ENCODE measurements at regions not wholly inside any gene's neighbourhood (a gene's known extent, or its start where the extent isn't known, plus 50 kb on each side); places are given as distances from the start of the nearest gene placed in this dataset.
"Not testable (repeated sequence)": the region's sequence is repeated elsewhere in the genome, so short reads cannot be mapped to it uniquely, and the experiment has no call there.

DNA sequence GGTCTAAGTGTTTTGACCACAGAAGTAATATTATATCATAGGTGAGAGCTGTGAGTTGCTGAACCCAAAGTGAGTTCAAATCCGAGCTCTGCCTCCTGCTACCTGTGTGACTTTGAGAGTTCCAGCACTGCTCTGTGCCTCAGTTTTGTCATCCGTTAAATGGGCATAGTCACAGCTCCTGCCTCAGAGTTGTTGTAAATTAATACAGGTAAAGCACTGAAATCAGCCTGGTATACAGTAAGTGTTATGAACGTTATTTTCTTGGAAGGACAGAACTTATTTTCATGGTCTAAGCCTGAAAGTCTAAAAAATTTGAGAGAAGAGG, 65.4 kb upstream of the ZNF195 start:
- DNase-seq (ENCODE audit: low spot score), result not testable (repeated sequence)

DNA sequence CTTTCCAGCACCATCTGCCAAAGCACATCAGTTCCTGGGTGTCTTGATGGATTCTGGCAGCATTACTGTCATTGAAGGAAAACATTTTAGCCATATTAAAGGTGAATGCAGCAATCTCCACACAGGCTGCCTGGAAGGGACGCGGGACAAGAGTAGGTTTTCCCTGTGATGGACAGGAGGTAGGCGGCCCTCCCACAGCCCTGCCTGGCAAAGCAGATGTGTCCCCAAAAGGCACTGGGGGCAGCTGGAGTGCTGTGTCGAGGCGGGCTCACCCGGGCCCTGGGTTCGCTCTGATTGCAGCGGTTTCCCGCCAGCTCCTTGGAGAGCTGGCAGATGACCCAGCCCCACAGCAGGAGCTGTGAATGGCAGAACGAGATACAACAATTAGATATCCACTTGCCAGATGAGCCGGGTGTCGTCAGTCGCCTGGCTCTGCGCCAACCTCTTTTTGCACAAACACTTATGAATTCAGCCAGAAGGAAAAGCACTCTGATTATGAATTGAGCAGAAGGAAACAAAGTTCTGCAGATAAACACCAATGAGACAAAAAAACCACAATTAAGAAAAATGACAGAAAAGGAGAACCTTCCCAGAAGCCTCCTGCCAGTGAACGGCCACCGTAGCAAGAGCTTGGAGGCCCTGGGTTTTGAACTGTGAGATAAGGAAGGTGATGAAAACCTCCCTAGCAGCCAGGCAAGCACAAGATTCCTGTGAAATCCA, 64.9 kb upstream of the ZNF195 start:
- not testable (repeated sequence) for DNase-seq (ENCODE audit: low spot score)

DNA sequence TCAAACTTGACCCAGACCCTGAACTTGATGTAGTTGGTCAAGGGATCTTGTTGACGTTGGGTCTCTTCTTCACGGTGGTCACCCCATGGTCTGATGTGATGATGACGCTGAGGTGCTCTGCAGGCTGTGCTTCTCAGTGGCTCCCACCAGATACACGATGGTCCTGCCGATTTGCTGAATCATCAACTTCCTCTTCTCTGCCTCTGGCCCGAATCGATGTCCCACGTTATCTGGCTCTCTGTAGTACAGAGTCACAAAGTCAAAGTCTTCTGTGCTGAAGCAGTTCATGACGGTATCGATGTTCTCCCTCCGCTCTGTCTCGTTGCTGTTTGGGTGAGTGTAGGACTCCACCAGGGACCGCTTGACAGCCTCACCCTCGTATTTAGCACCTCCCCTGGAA, 58.5 kb upstream of the ZNF195 start:
- not testable (repeated sequence) for DNase-seq (ENCODE audit: low spot score)

DNA sequence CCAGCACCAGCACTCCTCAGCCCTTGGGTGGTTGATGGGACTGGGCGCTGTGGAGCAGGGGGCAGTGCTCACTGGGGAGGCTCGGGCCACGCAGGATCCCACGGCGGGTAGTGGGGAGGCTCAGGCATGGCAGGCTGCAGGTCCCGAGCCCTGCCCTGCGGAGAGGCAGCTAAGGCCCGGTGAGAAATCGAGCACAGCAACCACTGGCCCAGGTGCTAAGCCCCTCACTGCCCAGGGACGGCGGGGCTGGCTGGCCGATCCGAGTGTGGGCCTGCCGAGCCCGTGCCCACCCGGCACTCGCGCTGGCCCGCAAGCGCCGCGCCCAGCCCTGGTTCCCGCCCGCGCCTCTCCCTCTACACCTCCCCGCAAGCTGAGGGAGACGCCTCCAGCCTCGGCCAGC, 56.0 kb upstream of the ZNF195 start:
- no peak for DNase-seq (ENCODE audit: low spot score)

DNA sequence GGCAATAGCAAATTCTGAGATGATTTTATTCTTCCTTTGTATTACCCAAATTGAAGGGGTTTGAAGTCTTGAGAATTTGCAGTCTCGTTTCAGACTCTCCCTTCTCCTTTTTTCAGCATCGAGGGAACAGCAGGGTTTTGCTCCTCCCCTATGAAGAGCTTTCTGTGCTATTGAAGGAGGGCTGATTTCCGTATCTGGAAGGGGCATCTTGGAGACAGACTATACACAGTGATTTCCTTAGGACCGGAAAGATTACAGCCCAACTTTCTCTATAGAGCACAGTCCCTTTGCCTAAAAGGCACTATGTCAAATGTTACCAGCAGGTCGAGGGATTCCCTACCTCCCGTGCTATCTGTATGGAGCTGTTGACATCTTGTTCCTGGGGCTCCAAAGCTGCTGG, 50.2 kb upstream of the ZNF195 start:
- DNase-seq (ENCODE audit: low spot score), result not testable (repeated sequence)
